Neural cell (in vitro differentiated cells): ENCODE measurements at regions not wholly inside any gene's neighbourhood (a gene's known extent, or its start where the extent isn't known, plus 50 kb on each side); places are given as distances from the start of the nearest gene placed in this dataset.

Source experiments
- H2AFZ ChIP-seq: fragments of 200-600, 300-800 bp; sonication (generic), shearing (Covaris generic); 2 replicates; pipeline ENCODE4 v1.6.0; 2014; ENCODE audit warnings: low read depth, mild to moderate bottlenecking, antibody characterized with exemption, low read length, moderate library complexity
- H3F3A ChIP-seq: fragments of 200-600 bp; shearing (Covaris generic); 2 replicates; pipeline ENCODE4 v1.6.1; 2016; ENCODE audit warnings: mild to moderate bottlenecking, moderate library complexity, mixed read lengths, antibody characterized with exemption, low read length; ENCODE audit not compliant: insufficient read depth, poor library complexity, severe bottlenecking
- H3K27ac ChIP-seq: fragments of 200-600, 300-800 bp; sonication (generic), shearing (Covaris generic); 2 replicates; pipeline ENCODE4 v1.5.1; 2014; ENCODE audit warnings: mild to moderate bottlenecking, low read length, moderate library complexity
- H3K27me3 ChIP-seq: fragments of 300-800, 200-600 bp; sonication (generic), shearing (Covaris generic); 2 replicates; pipeline ENCODE4 v1.6.0; 2014; ENCODE audit warnings: mild to moderate bottlenecking, low read depth, low read length, moderate library complexity; ENCODE audit not compliant: insufficient read depth
- H3K36me3 ChIP-seq: fragments of 300-800, 200-600 bp; sonication (generic), shearing (Covaris generic); 2 replicates; pipeline ENCODE4 v1.5.1; 2014; ENCODE audit warnings: mild to moderate bottlenecking, antibody characterized with exemption, low read length, moderate library complexity; ENCODE audit not compliant: insufficient read depth
- H3K4me2 ChIP-seq: fragments of 300-800, 200-600 bp; sonication (generic), shearing (Covaris generic); 2 replicates; pipeline ENCODE4 v1.6.0; 2014; ENCODE audit warnings: mild to moderate bottlenecking, low read length
- H3K4me3 ChIP-seq: fragments of 300-800, 200-600 bp; sonication (generic), shearing (Covaris generic); 2 replicates; pipeline ENCODE4 v1.5.1; 2014; ENCODE audit warnings: mild to moderate bottlenecking, low read length, moderate library complexity
- H3K79me2 ChIP-seq: fragments of 200-600 bp; shearing (Covaris generic); replicated peaks from 2 replicates; pipeline ENCODE4 v1.6.0; 2014; ENCODE audit warnings: mild to moderate bottlenecking, low read length, moderate library complexity; ENCODE audit not compliant: insufficient read depth
- H3K9ac ChIP-seq: fragments of 300-800, 200-600 bp; sonication (generic), shearing (Covaris generic); 2 replicates; pipeline ENCODE4 v1.6.1; 2016; ENCODE audit warnings: mild to moderate bottlenecking, low read length, mixed read lengths
- H3K9me2 ChIP-seq: fragments of 200-600 bp; shearing (Covaris generic); 2 replicates; pipeline ENCODE4 v1.6.1; 2016; ENCODE audit warnings: mild to moderate bottlenecking, low read length, mixed read lengths; ENCODE audit not compliant: insufficient read depth
- H3K9me3 ChIP-seq: fragments of 200-600, 300-800 bp; sonication (generic), shearing (Covaris generic); 2 replicates; pipeline ENCODE4 v1.6.1; 2016; ENCODE audit warnings: mild to moderate bottlenecking, mixed run types, low read length, moderate library complexity, mixed read lengths
- H4K20me1 ChIP-seq: fragments of 200-600 bp; shearing (Covaris generic); 2 replicates; pipeline ENCODE4 v1.6.1; 2016; ENCODE audit warnings: mild to moderate bottlenecking, mixed run types; ENCODE audit not compliant: insufficient read depth
- EP300 ChIP-seq: fragments of 450-650 bp; conservative IDR thresholded peaks from 2 replicates; pipeline ENCODE4 v1.6.1; 2014; ENCODE audit warnings: antibody characterized with exemption, mild to moderate bottlenecking, moderate library complexity; ENCODE audit not compliant: poor library complexity, severe bottlenecking
- EZH2 ChIP-seq: fragments of 200-600, 300-800 bp; shearing (Covaris generic), sonication (generic); IDR thresholded peaks from 2 replicates; pipeline ENCODE4 v1.6.1; 2014; ENCODE audit warnings: antibody characterized with exemption, low read length, borderline replicate concordance, mild to moderate bottlenecking; ENCODE audit not compliant: insufficient read depth, poor library complexity, severe bottlenecking
- MXI1 ChIP-seq: fragments of 450-650 bp; conservative IDR thresholded peaks from 2 replicates; pipeline ENCODE4 v1.6.1; 2014; ENCODE audit warnings: antibody characterized with exemption, mild to moderate bottlenecking; ENCODE audit not compliant: poor library complexity, severe bottlenecking
- POLR2AphosphoS5 ChIP-seq: IDR thresholded peaks from 2 replicates; pipeline ENCODE4 v1.6.1; 2012
- RAD21 ChIP-seq: fragments of 450-650 bp; conservative IDR thresholded peaks from 2 replicates; pipeline ENCODE4 v1.6.1; 2014; ENCODE audit warnings: antibody characterized with exemption, mild to moderate bottlenecking, moderate library complexity
- SMC3 ChIP-seq: fragments of 450-650 bp; conservative IDR thresholded peaks from 2 replicates; pipeline ENCODE4 v1.6.1; 2014; ENCODE audit warnings: antibody characterized with exemption, mild to moderate bottlenecking, moderate library complexity; ENCODE audit not compliant: poor library complexity
- TAF1 ChIP-seq: IDR thresholded peaks from 2 replicates; pipeline ENCODE4 v1.6.1; 2012; ENCODE audit warnings: low read depth
- TF ChIP-seq, protein P1 (sequence below): fragments of 450-650 bp; IDR thresholded peaks from 2 replicates; pipeline ENCODE4 v1.5.1; 2014; ENCODE audit warnings: antibody characterized with exemption, mild to moderate bottlenecking, moderate library complexity; ENCODE audit not compliant: poor library complexity, severe bottlenecking
- TF ChIP-seq, protein P2 (sequence below): IDR thresholded peaks from 2 replicates; pipeline ENCODE4 v1.6.1; 2012; ENCODE audit warnings: borderline replicate concordance

- H3K36me3 ChIP-seq = no peaks in the 10 kb centered on the region
- H3K9ac ChIP-seq = no peak overlapping the region
- H3K9me2 ChIP-seq = no peaks in the 10 kb centered on the region
- no peak overlapping the region for H2AFZ ChIP-seq
- H4K20me1 ChIP-seq = no peaks in the 10 kb centered on the region
- H3K27me3 ChIP-seq = no peaks in the 10 kb centered on the region
- H3K4me3 ChIP-seq = no peak overlapping the region
- H3F3A ChIP-seq = no peaks in the 10 kb centered on the region
- H3K27ac ChIP-seq = no peak overlapping the region
- TF ChIP-seq, protein P1, sequence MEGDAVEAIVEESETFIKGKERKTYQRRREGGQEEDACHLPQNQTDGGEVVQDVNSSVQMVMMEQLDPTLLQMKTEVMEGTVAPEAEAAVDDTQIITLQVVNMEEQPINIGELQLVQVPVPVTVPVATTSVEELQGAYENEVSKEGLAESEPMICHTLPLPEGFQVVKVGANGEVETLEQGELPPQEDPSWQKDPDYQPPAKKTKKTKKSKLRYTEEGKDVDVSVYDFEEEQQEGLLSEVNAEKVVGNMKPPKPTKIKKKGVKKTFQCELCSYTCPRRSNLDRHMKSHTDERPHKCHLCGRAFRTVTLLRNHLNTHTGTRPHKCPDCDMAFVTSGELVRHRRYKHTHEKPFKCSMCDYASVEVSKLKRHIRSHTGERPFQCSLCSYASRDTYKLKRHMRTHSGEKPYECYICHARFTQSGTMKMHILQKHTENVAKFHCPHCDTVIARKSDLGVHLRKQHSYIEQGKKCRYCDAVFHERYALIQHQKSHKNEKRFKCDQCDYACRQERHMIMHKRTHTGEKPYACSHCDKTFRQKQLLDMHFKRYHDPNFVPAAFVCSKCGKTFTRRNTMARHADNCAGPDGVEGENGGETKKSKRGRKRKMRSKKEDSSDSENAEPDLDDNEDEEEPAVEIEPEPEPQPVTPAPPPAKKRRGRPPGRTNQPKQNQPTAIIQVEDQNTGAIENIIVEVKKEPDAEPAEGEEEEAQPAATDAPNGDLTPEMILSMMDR = no peak
- no peak for TF ChIP-seq RAD21
- TF ChIP-seq EP300 = no peak
- TF ChIP-seq, protein P2, sequence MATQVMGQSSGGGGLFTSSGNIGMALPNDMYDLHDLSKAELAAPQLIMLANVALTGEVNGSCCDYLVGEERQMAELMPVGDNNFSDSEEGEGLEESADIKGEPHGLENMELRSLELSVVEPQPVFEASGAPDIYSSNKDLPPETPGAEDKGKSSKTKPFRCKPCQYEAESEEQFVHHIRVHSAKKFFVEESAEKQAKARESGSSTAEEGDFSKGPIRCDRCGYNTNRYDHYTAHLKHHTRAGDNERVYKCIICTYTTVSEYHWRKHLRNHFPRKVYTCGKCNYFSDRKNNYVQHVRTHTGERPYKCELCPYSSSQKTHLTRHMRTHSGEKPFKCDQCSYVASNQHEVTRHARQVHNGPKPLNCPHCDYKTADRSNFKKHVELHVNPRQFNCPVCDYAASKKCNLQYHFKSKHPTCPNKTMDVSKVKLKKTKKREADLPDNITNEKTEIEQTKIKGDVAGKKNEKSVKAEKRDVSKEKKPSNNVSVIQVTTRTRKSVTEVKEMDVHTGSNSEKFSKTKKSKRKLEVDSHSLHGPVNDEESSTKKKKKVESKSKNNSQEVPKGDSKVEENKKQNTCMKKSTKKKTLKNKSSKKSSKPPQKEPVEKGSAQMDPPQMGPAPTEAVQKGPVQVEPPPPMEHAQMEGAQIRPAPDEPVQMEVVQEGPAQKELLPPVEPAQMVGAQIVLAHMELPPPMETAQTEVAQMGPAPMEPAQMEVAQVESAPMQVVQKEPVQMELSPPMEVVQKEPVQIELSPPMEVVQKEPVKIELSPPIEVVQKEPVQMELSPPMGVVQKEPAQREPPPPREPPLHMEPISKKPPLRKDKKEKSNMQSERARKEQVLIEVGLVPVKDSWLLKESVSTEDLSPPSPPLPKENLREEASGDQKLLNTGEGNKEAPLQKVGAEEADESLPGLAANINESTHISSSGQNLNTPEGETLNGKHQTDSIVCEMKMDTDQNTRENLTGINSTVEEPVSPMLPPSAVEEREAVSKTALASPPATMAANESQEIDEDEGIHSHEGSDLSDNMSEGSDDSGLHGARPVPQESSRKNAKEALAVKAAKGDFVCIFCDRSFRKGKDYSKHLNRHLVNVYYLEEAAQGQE = no peak
- TF ChIP-seq POLR2AphosphoS5 = no peak
- TF ChIP-seq TAF1 = no peak
- TF ChIP-seq EZH2 = no peak
- no peak for TF ChIP-seq MXI1
- no peak for TF ChIP-seq SMC3
- no peaks in the 10 kb centered on the region for H3K9me3 ChIP-seq
- no peak overlapping the region for H3K4me2 ChIP-seq
- H3K79me2 ChIP-seq = no peaks in the 10 kb centered on the region
Observed at GRCh38 chr2:43136011-43136799, 90.2 kb downstream of the ZFP36L2 start.

DNA sequence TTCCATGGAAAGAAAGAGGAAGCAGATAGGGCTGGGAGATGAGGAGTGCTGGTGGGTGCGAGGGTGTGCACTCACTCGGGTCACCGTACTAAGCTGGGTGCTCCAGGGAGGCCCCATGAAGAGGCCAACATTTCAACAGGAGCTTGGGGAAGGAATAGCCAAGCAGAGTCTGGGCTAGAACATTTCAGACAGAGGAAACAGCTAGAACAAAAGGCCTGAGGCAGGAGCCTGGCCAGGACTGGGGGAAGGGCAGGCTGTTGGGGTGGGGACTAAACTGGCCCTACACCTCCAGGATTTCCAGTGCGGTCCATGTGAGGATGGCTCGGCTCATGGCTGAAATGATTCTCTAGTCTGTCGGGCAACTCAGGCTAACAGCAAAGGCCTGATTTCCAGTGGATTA lies 90.8 kb downstream of the ZFP36L2 start:
- Histone ChIP-seq H3K27me3 (no peaks in the 10 kb centered on the region), H2AFZ (no peak overlapping the region), H4K20me1 (no peaks in the 10 kb centered on the region), H3K4me2 (no peak overlapping the region), H3K9me2 (no peaks in the 10 kb centered on the region), H3K79me2 (no peaks in the 10 kb centered on the region), H3K4me3 (no peak overlapping the region), H3K27ac (no peak overlapping the region), H3F3A (no peaks in the 10 kb centered on the region), H3K36me3 (no peaks in the 10 kb centered on the region), H3K9me3 (no peaks in the 10 kb centered on the region), H3K9ac (no peak overlapping the region)
- TF ChIP-seq RAD21 (no peak), POLR2AphosphoS5 (no peak), EZH2 (no peak), SMC3 (no peak), TAF1 (no peak), MXI1 (no peak), EP300 (no peak)
- TF ChIP-seq, protein P1 = no peak
- TF ChIP-seq, protein P2 = no peak
